NCI-H128 (cell line): ENCODE measurements at regions not wholly inside any gene's neighbourhood (a gene's known extent, or its start where the extent isn't known, plus 50 kb on each side); places are given as distances from the start of the nearest gene placed in this dataset.

Experiments used
- DNase-seq: peaks from one replicate; lab custom pipeline; 2025; ENCODE audit not compliant: unreplicated experiment; lab: John Stamatoyannopoulos, UW

DNA sequence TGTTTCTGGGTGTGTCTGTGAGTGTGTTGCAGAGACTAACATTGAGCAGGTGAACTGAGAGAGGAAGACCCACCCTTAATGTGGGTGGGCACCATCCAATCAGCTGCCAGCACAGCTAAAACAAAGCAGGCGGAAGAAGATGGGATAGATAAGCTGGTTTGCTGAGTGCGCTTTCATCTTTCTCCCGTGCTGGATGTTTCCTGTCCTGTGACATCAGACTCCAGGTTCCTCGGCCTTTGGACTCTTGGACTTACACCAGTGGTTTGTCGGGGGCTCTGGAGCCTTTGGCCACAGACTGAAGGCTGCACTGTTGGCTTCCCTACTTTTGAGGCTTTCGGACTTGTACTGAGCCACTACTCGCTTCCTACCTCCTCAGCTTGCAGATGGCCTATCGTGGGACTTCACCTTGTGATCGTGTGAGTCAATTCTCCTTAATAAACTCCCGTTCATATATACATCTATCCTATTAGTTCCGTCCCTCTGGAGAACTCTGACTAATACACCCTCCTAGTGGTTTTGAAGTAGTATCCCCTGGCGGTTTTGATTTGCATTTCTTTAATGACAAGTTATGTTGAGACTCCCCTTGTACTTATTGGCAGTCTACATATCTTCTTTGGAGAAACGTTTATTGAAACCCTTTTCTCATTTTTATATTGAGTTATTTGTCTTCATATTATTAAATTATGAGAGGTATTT, 546.6 kb upstream of the TMPRSS15 start:
- no peak for DNase-seq

GRCh38 chr21:18951271-18952038, 547.9 kb upstream of the TMPRSS15 start:
- DNase-seq = no peak

DNA sequence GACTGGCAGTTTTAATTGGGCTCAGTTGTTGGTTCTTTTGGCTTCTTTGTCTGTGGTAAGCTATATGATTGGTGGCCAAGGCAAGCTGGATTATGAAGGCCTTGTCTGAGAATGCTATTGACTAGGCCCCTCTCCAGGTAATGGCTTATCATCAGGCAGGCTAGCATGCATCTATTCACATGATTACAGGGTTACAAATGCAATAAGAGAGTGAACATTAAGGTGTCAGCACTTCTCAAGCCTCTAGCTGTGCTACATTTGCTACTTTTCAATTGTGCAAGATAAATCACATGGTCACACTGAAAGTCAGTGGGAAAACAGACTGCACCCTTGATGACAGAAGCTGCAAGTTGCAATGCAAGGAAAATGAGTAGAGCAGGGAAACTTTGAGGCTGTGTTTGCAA, 550.9 kb upstream of the TMPRSS15 start:
- DNase-seq = no peak

DNA sequence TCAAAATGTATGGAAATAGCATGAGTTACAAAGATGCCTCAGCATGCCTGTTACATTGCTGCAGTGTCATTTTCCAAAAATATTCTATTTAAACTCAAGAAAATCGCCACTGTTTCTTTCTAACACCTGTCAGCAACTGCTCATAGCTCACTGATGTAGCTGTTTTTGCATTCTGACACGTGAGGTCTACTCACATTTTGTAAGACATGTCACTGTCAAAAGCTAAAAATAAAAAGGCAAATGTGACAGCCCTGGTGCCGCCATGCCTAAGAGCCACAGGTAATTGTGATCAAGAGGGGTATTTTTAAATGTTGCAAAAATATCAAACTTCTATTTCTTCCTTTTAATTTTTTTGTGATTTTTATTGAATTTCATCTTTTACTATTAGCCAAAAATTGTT, 556.2 kb upstream of the TMPRSS15 start:
- no peak for DNase-seq

- DNase-seq = no peak
Measured at GRCh38 chr21:18960306-18960705, 556.7 kb upstream of the TMPRSS15 start.

GRCh38 chr21:18970416-18970815, 566.8 kb upstream of the TMPRSS15 start:
- no peak for DNase-seq

DNA sequence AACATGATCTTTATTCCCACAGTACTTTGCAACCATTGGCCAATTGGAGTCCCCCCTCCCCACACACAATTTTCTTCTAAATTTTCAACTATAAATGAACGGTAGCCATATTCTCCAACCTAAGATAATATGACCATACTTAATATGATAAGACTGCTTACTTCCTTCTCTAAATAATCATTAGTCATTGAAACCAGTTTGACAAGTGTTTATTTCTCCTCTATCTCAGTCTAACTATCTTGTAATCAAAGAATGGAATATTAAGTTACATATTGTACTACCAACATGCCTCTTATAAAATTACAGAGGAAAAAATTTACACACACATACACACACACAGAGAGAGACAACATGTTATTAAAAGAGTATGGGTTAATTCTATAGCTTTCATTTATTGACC, 567.4 kb upstream of the TMPRSS15 start:
- DNase-seq = no peak

- DNase-seq = no peak
Measured at GRCh38 chr21:18985584-18985983, 582.0 kb upstream of the TMPRSS15 start.

GRCh38 chr21:18986197-18986596, 582.6 kb upstream of the TMPRSS15 start:
- no peak for DNase-seq

GRCh38 chr21:18987520-18988026, 584.0 kb upstream of the TMPRSS15 start:
- no peak for DNase-seq

- no peak for DNase-seq
Measured at GRCh38 chr21:18989953-18990495, 586.4 kb upstream of the TMPRSS15 start.

- DNase-seq = no peak
Measured at GRCh38 chr21:18991846-18992245, 588.3 kb upstream of the TMPRSS15 start.

DNA sequence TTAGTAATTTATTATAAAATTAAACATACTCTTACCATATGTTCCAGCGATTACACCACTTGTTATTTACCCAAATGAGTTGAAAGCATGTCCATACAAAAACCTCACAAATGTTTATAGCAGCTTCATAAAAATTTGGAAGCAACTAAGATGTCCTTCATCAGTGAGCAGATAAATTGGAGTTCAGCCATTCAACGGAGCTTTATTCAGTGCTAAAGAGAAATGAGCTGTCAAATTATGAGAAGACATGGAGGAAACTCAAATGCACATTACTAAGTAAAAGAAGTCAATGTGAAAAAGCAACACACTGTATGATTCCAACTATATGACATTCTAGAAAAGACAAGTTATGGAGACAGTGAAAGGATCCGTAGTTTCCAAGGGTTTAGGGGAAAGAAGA, 606.7 kb upstream of the TMPRSS15 start:
- no peak for DNase-seq

GRCh38 chr21:19010996-19011395, 607.4 kb upstream of the TMPRSS15 start:
- no peak for DNase-seq

GRCh38 chr21:19011451-19011850, 607.9 kb upstream of the TMPRSS15 start:
- no peak for DNase-seq

GRCh38 chr21:19013916-19014315, 610.3 kb upstream of the TMPRSS15 start:
- DNase-seq = no peak

- DNase-seq = no peak
Measured at GRCh38 chr21:19018529-19018928, 614.9 kb upstream of the TMPRSS15 start.

DNA sequence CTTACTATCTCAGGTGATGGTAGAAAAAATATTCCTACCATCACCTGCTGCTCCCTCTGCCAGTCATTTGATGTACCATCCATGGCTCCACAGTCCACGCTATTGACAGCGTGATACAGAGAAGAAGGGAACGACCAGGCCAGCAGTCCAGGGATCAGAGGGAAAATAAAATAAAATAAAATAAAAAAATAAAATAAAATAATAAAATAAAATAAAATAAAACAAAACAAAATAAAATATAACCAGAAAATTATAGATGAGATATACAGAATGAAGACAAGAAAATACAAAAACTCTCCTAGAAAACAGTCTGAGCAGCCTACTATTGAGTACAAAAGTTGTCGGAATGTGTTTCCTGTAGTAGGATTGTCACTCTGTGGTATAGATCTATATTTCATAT, 619.4 kb upstream of the TMPRSS15 start:
- DNase-seq = no peak

DNA sequence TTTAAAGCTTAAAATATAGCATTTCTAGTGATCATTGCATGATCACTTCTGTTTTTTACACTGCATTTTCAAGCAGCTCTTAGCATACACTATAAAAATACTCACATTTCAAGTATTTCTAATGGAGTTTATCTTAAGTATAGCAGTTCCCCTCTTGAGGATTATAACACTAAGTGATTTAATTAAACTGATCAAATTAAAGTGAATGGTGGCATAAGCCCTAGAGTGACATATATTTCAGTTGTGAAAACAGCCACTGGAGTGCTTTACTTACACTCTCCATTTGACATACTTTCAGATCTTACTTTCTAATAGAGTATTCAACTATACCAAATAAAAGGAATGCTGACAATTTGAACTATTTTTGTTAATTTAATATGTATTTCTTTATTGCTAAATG, 623.3 kb upstream of the TMPRSS15 start:
- no peak for DNase-seq

DNA sequence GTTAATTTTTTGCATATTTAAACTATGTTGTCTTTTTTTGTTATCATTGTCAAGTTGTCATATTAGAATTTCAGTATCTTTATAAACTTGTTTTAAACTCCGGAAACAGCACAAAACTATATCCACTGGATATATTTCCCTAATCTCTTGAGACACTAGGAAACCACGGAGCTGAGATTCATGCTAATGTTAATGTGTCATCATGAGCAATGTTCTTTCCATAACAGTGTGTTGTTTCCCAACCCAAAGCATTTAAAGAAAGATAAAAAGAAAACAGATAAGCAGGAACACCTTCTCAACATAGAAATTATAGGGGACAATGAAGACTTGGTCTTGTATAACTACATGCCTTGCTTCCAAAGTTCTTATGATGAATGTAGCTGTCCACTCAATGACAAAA, 626.2 kb upstream of the TMPRSS15 start:
- DNase-seq = no peak

- no peak for DNase-seq
Measured at GRCh38 chr21:19031953-19032352, 628.4 kb upstream of the TMPRSS15 start.

GRCh38 chr21:19034041-19034440, 630.5 kb upstream of the TMPRSS15 start:
- no peak for DNase-seq
